NCI-H1436 treated with DMSO at 0.1 percent for 48 hours (cell line): ENCODE measurements at regions not wholly inside any gene's neighbourhood (a gene's known extent, or its start where the extent isn't known, plus 50 kb on each side); places are given as distances from the start of the nearest gene placed in this dataset.

Experiments used
- DNase-seq: peaks from one replicate; lab custom pipeline; 2025; lab: John Stamatoyannopoulos, UW

- DNase-seq = no peak
Measured at GRCh38 chr20:60131375-60131774, 173.2 kb downstream of the CDH26 start.

DNA sequence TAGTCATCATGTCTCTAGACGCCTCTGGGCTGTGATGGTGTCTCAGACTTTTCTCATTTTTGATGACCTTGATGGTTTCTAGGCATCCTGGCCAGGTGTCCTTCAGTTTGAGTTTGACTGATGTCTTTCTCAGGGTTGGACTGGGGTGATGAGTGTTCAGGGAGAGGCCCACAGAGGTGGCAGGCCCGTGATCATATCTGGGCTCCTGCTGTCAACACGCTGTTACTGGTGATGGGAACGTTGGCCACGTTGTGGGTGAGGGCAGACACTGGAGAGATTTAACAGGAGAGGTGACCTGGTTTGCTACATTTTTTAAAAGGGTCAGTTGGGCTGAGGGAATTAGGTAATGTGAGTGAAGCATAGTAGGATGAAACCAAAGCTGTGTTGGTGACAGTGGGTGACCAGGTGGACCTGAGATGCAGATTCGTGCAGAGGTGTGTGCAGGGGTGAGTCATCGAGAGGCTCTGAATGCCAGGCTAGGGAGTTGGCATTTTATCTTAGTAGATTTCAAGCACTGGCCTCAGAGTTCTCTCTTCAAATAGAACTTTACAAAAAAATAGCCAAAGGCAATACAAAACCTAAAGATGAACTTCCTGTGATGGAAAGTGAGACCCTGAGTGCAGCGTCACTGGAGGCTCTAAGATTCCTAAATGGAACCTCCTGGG lies 174.1 kb downstream of the CDH26 start:
- DNase-seq = no peak

DNA sequence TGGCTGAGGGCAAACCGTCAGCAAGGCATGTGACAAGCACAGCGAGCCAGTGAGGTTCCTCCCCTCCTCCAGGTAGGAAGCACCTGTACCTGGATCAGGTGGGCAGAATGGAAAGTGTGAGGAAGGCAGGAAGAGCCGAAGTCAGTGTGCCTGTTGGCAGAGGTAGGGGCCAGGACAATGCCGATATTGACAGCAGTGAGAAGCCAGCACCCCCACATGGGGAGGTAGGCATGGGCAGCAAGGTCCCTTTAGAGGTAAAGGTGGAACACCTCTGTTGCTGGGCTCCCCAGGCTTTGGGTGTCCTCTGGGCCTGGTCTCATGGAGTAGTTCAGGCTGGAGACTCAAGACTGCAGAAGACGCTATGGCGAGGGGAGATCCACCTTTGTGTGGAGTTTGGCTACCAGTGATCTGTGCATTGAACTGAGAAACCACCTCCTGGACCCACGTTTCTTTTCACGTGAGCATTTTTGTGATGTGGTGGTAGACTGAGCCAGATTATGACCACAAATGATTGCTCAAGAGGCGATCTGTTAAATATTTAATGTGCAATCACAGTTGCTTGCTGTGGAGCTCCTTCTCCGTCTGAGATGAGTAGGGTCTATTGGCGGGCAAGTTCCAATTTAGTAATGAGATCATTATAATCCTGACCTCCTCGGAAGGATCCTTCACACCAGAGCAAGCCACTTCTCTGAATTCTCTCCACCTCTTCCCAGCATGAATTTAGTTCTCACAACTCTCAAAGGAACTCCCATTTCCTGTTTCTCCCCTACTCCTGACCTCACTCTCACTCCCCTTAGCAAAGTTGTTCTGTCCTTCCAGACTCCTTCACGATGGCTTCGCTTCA lies 174.8 kb downstream of the CDH26 start:
- DNase-seq = no peak

DNA sequence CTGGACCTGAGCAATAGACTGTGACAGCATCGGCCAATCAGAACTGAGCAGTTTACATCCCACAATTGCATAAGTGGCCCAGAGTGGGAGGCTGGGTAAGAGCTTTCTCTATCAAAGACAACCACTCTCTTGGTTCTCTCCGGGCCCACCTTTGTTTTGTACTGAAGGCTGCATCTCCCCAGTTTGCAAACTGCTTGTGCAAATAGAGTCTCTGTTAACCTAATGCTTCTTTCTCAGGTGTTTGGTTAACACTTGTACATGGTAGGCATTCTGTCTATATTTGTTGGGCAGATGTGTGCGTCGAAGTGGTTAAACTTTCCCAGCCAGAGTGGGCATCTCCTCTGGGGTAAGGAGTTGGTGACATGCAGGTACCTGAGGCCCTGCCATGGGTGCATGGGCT lies 177.1 kb downstream of the CDH26 start:
- no peak for DNase-seq

GRCh38 chr20:60136645-60137401 lies 178.6 kb downstream of the CDH26 start:
- no peak for DNase-seq

GRCh38 chr20:60137657-60138245 lies 179.5 kb downstream of the CDH26 start:
- peak; percentile 48 for DNase-seq

DNA sequence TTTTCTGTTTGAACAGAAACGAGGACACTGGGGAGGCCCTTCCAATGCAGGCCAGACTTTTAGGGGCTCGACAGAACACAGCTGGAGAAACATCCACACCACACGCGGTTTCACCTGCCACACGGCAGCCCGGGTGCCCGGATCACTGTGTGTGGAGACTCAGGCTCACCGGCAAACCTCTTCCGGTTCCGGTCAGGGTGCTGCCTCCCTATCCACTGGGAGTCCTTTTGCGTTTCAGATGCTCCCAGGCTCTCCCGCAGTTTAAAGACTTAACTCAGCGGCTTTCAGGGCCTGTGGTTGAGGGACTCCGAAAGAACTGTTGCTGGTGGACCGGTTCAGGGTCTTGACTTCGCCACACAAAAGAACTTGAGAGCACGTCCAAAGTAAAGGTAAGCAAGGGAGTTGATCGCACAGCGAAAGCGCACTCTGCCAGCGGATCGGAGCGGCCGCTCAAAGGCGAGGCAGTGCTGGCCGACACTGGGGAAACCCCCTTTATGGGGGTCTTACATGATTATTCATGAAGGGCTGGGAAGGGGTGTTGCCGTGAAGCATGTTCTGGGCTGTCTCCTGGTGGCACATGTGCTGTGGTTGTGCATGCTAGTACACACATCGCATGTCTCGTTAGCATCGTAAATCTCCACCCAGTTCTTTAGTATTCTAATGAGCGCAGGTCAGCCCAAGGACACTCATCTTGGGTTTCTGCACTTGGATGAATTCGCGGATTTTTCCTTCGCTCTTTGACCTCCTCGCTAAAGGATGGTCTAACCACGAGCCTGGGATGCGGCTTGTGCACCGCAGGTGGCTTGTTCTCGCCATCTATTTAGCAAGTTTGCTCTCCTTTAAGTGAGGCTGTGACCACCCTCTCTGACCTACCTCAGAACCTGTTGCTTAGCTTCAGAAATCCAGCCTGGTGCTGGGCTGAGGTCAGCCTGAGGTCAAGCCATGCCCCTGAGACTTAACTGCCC lies 180.3 kb downstream of the CDH26 start:
- no peak for DNase-seq

GRCh38 chr20:60139663-60140446 lies 181.6 kb downstream of the CDH26 start:
- no peak for DNase-seq

- DNase-seq = no peak
Measured at GRCh38 chr20:60142587-60142986, 184.4 kb downstream of the CDH26 start.

GRCh38 chr20:60143261-60143842 lies 185.1 kb downstream of the CDH26 start:
- no peak for DNase-seq

DNA sequence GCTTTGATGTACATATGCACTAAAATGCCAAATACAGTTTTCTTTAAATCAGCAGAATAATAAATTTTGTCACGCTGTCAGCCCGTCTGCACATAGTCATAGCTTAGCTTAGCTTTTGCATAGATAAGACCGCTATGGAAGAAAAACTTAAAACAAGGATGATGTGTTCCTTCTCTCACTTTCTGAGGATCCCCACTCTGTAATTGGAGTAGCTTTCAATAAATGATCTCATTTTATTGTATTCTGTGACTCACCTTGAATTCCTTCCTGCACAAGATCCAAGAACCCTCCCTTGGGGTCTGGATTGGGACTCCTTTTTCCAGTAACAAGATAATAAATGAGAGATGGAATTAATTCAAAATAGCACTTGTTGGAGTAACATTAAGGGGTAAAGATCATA lies 186.2 kb downstream of the CDH26 start:
- DNase-seq = no peak

- DNase-seq = no peak
Measured at GRCh38 chr20:60144974-60145527, 186.8 kb downstream of the CDH26 start.

DNA sequence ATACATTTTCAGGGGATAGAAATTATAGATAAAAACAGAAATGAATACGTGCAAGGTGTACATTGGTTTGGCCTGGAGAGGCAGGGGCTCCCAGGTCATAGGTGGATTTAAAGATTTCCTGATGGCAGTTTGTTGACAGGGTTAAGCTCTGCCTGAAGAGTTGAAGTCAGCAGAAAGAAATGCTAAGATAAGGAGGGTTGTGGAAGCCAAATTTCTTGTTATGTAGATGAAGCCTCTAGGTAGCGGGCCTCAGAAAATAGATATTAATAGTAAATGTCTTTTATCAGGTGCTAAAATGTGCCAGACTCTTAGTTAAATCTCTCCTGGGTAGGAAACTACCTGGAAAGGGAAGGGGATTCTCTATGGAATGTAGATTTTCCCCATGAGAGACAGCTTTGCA lies 188.8 kb downstream of the CDH26 start:
- no peak for DNase-seq

DNA sequence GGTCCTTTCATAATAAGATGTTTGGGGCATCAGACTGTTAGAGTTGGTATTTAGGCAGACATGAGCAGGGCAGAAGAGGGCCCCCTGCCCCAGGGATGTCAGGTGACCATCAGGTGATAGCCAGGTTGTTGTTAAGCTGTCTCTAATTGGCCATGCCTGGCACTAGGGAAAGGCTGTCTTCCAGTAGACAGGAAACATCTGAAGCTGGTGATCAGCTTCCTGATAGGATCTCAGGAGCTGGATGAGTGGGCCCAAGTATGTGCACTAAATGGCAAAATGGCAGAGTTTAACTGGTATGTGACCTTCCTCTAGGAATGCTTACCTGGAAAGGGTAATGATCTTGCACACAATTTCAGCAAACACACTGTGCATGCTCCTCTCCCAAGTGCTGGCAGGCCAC lies 190.7 kb downstream of the CDH26 start:
- DNase-seq = no peak

GRCh38 chr20:60152792-60153191 lies 194.6 kb downstream of the CDH26 start:
- no peak for DNase-seq

DNA sequence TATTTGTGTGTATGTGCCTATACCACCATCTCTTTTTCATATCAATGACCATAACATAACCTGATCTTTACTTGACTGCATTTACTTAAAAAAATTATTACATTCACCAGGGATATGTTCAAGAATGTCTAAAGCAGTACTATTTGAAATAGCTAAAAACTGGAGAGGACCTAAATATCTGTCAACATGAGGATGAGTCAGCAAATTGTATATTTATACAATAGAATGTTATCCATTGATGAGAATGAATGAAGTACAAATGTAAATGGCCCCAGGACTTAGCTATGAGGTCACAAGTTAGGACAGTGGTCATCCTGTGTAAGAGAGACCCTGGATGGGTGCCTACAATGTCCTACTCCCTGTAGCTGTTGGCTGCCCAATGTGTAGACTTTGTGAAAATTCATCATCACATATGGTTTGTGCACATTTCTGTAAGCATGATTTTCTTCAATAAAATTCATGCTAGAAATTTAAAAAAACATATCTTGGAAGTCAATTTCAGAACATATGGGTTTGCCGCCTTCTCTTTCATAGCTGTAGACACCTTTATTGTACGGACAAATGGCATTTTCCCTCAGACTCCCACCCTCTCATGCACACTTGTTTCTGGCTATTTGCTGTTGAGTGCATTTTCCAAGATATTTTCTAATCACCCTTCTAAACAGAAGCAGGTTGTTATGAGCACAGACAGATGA lies 202.4 kb downstream of the CDH26 start:
- no peak for DNase-seq

DNA sequence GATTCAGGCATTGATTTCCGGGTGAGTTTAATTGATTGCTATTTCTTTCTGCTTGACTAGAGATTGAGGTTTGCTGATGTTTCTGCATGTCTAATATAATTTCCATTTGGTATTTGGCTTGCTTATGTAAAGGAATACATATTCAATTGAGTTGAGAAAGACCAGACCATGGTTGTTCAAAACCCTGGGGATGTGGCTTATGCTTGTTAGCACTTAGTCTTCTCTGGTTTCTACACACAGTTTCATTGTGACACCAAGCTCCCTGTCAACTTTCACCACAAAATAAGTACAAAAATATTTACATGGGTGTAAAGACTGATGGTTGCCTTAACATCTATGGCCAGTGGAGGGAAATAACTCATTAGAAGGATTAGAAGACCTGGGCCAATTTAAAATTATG lies 209.6 kb downstream of the CDH26 start:
- no peak for DNase-seq

DNA sequence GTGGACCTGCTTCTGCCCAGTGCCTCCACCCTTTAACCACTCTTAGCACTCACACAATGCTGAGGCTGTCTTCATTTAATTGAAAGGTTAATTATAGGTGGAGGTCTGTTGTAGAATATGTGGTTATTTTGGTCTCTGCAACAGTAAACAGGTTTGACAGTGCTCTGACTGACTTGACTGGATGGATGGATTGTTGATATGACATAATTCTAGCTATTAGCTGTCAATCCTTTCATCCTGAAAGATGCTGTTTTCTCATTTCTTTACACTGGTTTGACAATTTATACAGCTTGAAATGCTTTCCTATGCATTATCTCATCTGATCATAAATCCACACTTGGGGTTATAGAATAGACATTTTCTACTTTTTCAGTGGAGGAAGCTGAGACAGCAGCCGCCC lies 210.7 kb downstream of the CDH26 start:
- DNase-seq = no peak

GRCh38 chr20:60170116-60170515 lies 211.9 kb downstream of the CDH26 start:
- no peak for DNase-seq
